ENCODE measurements at regions not wholly inside any gene's neighbourhood (a gene's known extent, or its start where the extent isn't known, plus 50 kb on each side); places are given as distances from the start of the nearest gene placed in this dataset.

- Histone ChIP-seq H4K20me1 (ENCODE audit: control insufficient read depth, insufficient read depth) (no peaks in the 10 kb centered on the region), H3K4me2 (ENCODE audit: control insufficient read depth, insufficient read depth) (no peak overlapping the region), H3K36me3 (ENCODE audit: control insufficient read depth in 2 of 2, insufficient read depth in 2 of 2, low read length in 1 of 2) (no peaks in the 10 kb centered on the region), H3K79me2 (ENCODE audit: control insufficient read depth, insufficient read depth, low read length) (no peaks in the 10 kb centered on the region), H3K27ac (ENCODE audit: control insufficient read depth, insufficient read depth) (no peak overlapping the region), H3K9me3 (replicated peaks; ENCODE audit: control insufficient read depth, insufficient read depth, low read length) (no peaks in the 10 kb centered on the region), H3K4me1 (ENCODE audit: control insufficient read depth, insufficient read depth, low read length) (no peaks in the 10 kb centered on the region), H2AFZ (ENCODE audit: control insufficient read depth, low read depth, low read length) (no peak overlapping the region), H3K9ac (ENCODE audit: control insufficient read depth, insufficient read depth, low read length) (no peak overlapping the region), H3K4me3 (no peak overlapping the region), H3K27me3 (replicated peaks in 1 of 2; ENCODE audit: control insufficient read depth in 2 of 2, insufficient read depth in 2 of 2, low read length in 1 of 2) (no peaks in the 10 kb centered on the region; a peak in 1 of 4 replicates)
- ATAC-seq (no peak), DNase-seq (ENCODE audit: low read depth, low spot score) (no peak), FAIRE-seq (peak; percentile 35)
- ChIA-PET CTCF (no interaction called here), POLR2A (no interaction called here), RAD21 (ENCODE audit: unreplicated experiment) (no interaction called here), SMC1A (ENCODE audit: uncharacterized antibody, unreplicated experiment) (no interaction called here)
- in situ Hi-C loops (cut with MboI) (no loop called here), intact Hi-C loops (cut with micrococcal nuclease; ENCODE audit: unreplicated experiment) (no loop called here)
- BruUV-seq (replicated peaks) = no TSS peak
- no peak for TF ChIP-seq ASH2L (IDR thresholded peaks at IDR 0.05; ENCODE audit: borderline replicate concordance, low read depth)
- TF ChIP-seq NFYB (IDR thresholded peaks at IDR 0.05; ENCODE audit: insufficient read depth, low read depth, low read length) = no peak
- peak; percentile 31; the same call in 1 of the 2 replicates for TF ChIP-seq RUNX3 (IDR thresholded peaks at IDR 0.05; ENCODE audit: low read length)
- WGBS (ENCODE audit: insufficient coverage, insufficient replicate concordance, low lambda C conversion rate, missing lambda C conversion rate) = 0% methylated on average over 2 of the region's 2 CpGs
Measured at GRCh38 chr18:30929718-30930117, 112.8 kb downstream of the DSC3 start.

GRCh38 chr18:30929065-30929464 is 113.5 kb downstream of the DSC3 start:
- intact Hi-C loops (cut with micrococcal nuclease; ENCODE audit: unreplicated experiment) = no loop called here
- Histone ChIP-seq H3K27me3 (replicated peaks in 1 of 2; ENCODE audit: control insufficient read depth in 2 of 2, insufficient read depth in 2 of 2, low read length in 1 of 2) (no peaks in the 10 kb centered on the region; a peak in 1 of 4 replicates), H3K36me3 (ENCODE audit: control insufficient read depth in 2 of 2, insufficient read depth in 2 of 2, low read length in 1 of 2) (no peaks in the 10 kb centered on the region), H3K4me3 (no peak overlapping the region), H3K4me2 (ENCODE audit: control insufficient read depth, insufficient read depth) (no peak overlapping the region), H3K9me3 (replicated peaks; ENCODE audit: control insufficient read depth, insufficient read depth, low read length) (no peaks in the 10 kb centered on the region), H4K20me1 (ENCODE audit: control insufficient read depth, insufficient read depth) (no peaks in the 10 kb centered on the region), H3K79me2 (ENCODE audit: control insufficient read depth, insufficient read depth, low read length) (no peaks in the 10 kb centered on the region), H3K4me1 (ENCODE audit: control insufficient read depth, insufficient read depth, low read length) (no peaks in the 10 kb centered on the region), H3K27ac (ENCODE audit: control insufficient read depth, insufficient read depth) (no peak overlapping the region), H2AFZ (ENCODE audit: control insufficient read depth, low read depth, low read length) (no peak overlapping the region), H3K9ac (ENCODE audit: control insufficient read depth, insufficient read depth, low read length) (no peak overlapping the region)
- RAD21 ChIA-PET (ENCODE audit: unreplicated experiment) = no interaction called here
- FAIRE-seq (no peak), DNase-seq (ENCODE audit: low read depth, low spot score) (no peak), ATAC-seq (no peak)
- no TSS peak for BruUV-seq (replicated peaks)
- in situ Hi-C loops (cut with MboI) = no loop called here
- 36% methylated on average over 2 of the region's 2 CpGs for WGBS (ENCODE audit: insufficient coverage, insufficient replicate concordance, low lambda C conversion rate, missing lambda C conversion rate)
- SMC1A ChIA-PET (ENCODE audit: uncharacterized antibody, unreplicated experiment) = no interaction called here
- POLR2A ChIA-PET = no interaction called here
- CTCF ChIA-PET = no interaction called here
- TF ChIP-seq RBBP5 (conservative IDR thresholded peaks at IDR 0.05) (no peak), HSF1 (IDR thresholded peaks at IDR 0.05; ENCODE audit: low read depth, low read length) (no peak), KDM1A (IDR thresholded peaks at IDR 0.05; ENCODE audit: borderline replicate concordance) (no peak), CBX3 (IDR thresholded peaks at IDR 0.05; ENCODE audit: borderline replicate concordance, low read depth) (no peak), USF1 (IDR thresholded peaks at IDR 0.05; ENCODE audit: borderline replicate concordance, extremely low read length, insufficient read depth, low read depth, low read length) (no peak), BCLAF1 (IDR thresholded peaks at IDR 0.05) (no peak), RAD51 (IDR thresholded peaks at IDR 0.05) (no peak), BHLHE40 (IDR thresholded peaks at IDR 0.05; ENCODE audit: borderline replicate concordance in 1 of 2, low read depth in 2 of 2, low read length in 1 of 2) (no peak)
